Suprapubic skin (tissue), 3 donors: ENCODE measurements at regions not wholly inside any gene's neighbourhood (a gene's known extent, or its start where the extent isn't known, plus 50 kb on each side); places are given as distances from the start of the nearest gene placed in this dataset.

ENCODE experiments used
- EP300 ChIP-seq: sonication (generic); formaldehyde crosslinking; IDR thresholded peaks from one replicate; pipeline ENCODE4 v1.6.1; 2017; ENCODE audit warnings: antibody characterized with exemption
- POLR2A ChIP-seq, 2 donors: fragments of 450-650 bp; IDR thresholded peaks; one replicate each; pipeline ENCODE4 v1.6.1; 2017; ENCODE audit warnings: antibody characterized with exemption in 2 of 2, mild to moderate bottlenecking in 2 of 2, moderate library complexity in 2 of 2
- TF ChIP-seq, protein P1 (sequence below), 2 donors: fragments of 200-600 bp in 1 of 2; fragments of 450-650 bp in 1 of 2; sonication (generic) in 1 of 2; IDR thresholded peaks; one replicate each; pipeline ENCODE4 v1.5.1; 2016 to 2019; ENCODE audit warnings: antibody characterized with exemption in 2 of 2, mild to moderate bottlenecking in 1 of 2, moderate library complexity in 1 of 2

GRCh38 chr6:84449220-84449619 lies 221.8 kb upstream of the CEP162 start:
- TF ChIP-seq, protein P1, sequence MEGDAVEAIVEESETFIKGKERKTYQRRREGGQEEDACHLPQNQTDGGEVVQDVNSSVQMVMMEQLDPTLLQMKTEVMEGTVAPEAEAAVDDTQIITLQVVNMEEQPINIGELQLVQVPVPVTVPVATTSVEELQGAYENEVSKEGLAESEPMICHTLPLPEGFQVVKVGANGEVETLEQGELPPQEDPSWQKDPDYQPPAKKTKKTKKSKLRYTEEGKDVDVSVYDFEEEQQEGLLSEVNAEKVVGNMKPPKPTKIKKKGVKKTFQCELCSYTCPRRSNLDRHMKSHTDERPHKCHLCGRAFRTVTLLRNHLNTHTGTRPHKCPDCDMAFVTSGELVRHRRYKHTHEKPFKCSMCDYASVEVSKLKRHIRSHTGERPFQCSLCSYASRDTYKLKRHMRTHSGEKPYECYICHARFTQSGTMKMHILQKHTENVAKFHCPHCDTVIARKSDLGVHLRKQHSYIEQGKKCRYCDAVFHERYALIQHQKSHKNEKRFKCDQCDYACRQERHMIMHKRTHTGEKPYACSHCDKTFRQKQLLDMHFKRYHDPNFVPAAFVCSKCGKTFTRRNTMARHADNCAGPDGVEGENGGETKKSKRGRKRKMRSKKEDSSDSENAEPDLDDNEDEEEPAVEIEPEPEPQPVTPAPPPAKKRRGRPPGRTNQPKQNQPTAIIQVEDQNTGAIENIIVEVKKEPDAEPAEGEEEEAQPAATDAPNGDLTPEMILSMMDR (IDR thresholded peaks at IDR 0.05): no peak
- TF ChIP-seq POLR2A (IDR thresholded peaks at IDR 0.05) (no peak), EP300 (no peak)
